ENCODE measurements at regions not wholly inside any gene's neighbourhood (a gene's known extent, or its start where the extent isn't known, plus 50 kb on each side); places are given as distances from the start of the nearest gene placed in this dataset.
A peak's percentile ranks its signal among the peaks of the same experiment; 100 is the strongest.

DNA sequence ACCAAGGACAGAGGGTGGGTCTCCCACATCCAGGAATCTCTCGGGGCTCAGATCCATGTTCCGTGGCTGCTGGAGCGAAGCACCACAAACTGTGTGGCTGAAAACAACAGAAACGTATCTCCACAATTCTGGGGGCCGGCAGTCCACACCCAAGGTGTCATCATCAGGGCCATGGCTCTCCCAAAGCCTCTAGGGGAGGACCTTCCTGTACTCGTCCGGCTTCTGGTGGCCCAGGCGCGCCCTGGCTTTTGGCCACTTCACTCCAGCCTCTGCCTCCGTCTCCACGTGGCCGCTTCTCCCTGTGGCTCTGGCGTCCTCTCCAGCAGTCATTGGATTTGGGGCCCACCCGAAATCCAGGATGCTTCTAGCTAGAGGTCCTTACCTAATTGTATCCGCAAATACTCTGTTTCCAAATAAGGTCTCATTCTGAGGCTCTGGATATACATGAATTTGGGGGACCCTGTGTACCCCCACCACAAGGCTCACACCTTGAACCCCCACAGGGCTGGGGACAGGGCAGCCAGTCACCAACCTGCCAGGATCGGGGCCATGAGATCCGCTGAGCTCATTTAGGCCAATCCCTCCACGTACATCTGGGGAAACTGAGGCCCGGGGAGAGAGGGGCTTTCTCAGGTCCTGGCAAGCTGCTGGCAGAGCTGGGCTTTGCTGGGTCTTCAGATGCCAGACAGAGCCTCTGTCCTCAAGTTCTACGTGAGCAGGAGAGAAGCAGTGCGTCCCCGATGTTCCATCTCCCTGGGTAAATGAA is 158.2 kb downstream of the OLFM1 start:
- Histone ChIP-seq H3K9me3 (no peaks in the 10 kb centered on the region), H3K4me1 (peaks cover 10 to 27% (median 22%) of the 10 kb centered on the region in 4 donors), H3K27ac (peak overlapping the region in 2 of 5 donors; percentile 64 to 69), H3K27me3 (peaks cover 0 to 72% (median 14%) of the 10 kb centered on the region in 3 donors), H3K36me3 (no peaks in the 10 kb centered on the region), H3K4me3 (no peak overlapping the region)
- intact Hi-C loops (cut with DNase I; ENCODE audit: low total_unique reads), result no loop called here
- no peak for DNase-seq
- no peak for TF ChIP-seq EP300 (IDR thresholded peaks at IDR 0.05)
- TF ChIP-seq POLR2AphosphoS5 (IDR thresholded peaks at IDR 0.05), result no peak
- TF ChIP-seq, protein P1, sequence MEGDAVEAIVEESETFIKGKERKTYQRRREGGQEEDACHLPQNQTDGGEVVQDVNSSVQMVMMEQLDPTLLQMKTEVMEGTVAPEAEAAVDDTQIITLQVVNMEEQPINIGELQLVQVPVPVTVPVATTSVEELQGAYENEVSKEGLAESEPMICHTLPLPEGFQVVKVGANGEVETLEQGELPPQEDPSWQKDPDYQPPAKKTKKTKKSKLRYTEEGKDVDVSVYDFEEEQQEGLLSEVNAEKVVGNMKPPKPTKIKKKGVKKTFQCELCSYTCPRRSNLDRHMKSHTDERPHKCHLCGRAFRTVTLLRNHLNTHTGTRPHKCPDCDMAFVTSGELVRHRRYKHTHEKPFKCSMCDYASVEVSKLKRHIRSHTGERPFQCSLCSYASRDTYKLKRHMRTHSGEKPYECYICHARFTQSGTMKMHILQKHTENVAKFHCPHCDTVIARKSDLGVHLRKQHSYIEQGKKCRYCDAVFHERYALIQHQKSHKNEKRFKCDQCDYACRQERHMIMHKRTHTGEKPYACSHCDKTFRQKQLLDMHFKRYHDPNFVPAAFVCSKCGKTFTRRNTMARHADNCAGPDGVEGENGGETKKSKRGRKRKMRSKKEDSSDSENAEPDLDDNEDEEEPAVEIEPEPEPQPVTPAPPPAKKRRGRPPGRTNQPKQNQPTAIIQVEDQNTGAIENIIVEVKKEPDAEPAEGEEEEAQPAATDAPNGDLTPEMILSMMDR (IDR thresholded peaks at IDR 0.05), result no peak
- no peak for TF ChIP-seq POLR2A (IDR thresholded peaks at IDR 0.05)
- 89 to 93% (median 92%) methylated on average over 22 of the region's 22 CpGs for WGBS, 5 donors

DNA sequence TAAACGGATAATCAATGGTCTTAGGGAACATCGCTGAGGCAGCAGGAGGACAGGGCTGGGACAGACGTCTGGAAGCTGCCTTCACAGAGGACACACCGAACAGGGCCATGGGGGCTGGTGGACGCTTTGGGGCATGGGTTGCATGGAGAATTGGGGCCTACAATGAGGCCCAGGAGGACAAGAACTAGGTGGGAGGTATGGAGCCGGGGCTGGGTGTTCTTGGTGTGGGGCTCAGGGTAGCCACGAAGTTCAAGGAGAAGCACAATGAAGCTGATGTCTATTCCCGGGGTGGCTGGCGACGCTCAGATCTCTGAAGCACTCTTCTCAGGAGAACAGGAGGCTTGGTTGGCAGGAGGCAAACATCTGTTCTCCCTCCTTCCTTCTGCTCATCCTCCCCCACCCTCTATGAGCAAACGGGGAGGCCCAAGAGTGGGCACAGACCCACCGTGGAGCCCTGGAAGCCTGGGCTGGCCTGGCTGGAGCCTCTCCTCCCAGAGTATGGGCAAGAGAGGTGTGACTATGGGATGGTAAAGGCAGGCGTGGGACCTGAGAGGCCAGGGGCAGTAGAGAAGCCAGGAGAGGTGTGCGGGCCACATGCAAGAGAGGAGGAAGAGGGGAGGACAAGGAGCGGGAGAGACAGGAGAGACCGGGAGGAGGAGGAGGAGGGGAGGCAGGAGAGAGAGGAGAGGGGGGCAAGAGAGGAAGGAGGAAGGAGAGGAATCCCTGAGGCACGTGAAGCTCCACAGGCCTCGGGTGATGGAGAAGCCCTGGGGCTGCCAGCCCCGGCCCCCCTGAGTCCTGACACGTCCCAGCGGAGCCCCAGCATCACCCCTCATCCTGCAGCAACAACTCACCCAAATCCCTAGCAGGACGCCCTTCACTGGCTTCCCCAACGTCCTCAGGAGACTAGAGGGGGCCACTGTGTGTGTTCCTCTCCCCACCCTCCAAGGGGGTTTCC is 159.1 kb downstream of the OLFM1 start:
- H3K4me1 ChIP-seq, result peaks cover 10 to 27% (median 22%) of the 10 kb centered on the region in 4 donors
- H3K4me3 ChIP-seq, result no peak overlapping the region
- no peaks in the 10 kb centered on the region for H3K36me3 ChIP-seq
- no peaks in the 10 kb centered on the region for H3K9me3 ChIP-seq
- TF ChIP-seq, protein P1 (IDR thresholded peaks at IDR 0.05), result no peak
- TF ChIP-seq POLR2A (IDR thresholded peaks at IDR 0.05), result no peak
- TF ChIP-seq POLR2AphosphoS5 (IDR thresholded peaks at IDR 0.05), result no peak
- TF ChIP-seq EP300 (IDR thresholded peaks at IDR 0.05), result no peak
- 64 to 71% (median 68%) methylated on average over 21 to 23 of the region's 23 CpGs for WGBS, 5 donors
- no peak for DNase-seq
- no peak overlapping the region for H3K27ac ChIP-seq
- intact Hi-C loops (cut with DNase I; ENCODE audit: low total_unique reads), result no loop called here
- peaks cover 0 to 74% (median 14%) of the 10 kb centered on the region in 3 donors for H3K27me3 ChIP-seq

DNA sequence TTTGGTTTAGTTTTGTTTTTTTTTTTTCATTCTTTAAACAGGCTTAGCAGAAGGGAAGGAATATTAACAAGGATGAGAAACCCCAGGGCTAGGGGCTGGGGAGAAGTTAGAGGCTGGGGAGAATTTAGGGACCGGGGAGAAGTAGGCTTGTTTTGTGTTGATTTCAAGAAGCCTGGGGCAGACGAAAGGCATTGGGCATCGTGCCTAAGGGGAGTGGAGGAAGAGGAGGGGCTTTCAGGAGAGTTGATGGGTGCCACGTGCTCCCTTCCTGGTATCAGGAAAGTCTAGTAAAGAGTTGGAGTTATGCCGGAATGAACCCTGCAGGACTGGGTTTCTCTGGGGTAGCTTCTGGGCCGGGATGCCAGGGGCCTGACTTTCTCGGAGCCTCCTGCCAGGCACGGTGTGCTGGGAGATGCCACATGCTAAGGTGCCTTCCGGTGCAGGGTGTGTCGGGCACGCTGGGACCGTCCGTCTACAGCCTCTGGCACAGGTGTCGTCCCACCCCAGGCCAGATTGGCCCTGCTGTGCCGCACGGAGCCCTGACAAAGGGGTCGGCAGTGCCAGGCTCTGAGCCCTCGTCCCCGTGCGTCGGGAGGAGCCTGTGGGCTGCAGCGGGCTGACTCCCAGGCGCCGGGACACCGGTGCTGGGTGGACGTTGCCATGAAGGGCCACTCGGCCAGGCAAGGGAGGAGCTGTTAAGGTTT is 159.9 kb downstream of the OLFM1 start:
- 68 to 74% (median 72%) methylated on average over 23 to 27 of the region's 27 CpGs for WGBS, 5 donors
- H3K27me3 ChIP-seq, result peaks cover 0 to 82% (median 14%) of the 10 kb centered on the region in 3 donors
- no peak overlapping the region for H3K4me3 ChIP-seq
- H3K4me1 ChIP-seq, result peaks cover 10 to 27% (median 22%) of the 10 kb centered on the region in 4 donors
- TF ChIP-seq POLR2A (IDR thresholded peaks at IDR 0.05), result no peak
- TF ChIP-seq, protein P1 (IDR thresholded peaks at IDR 0.05), result no peak
- TF ChIP-seq EP300 (IDR thresholded peaks at IDR 0.05), result no peak
- TF ChIP-seq POLR2AphosphoS5 (IDR thresholded peaks at IDR 0.05), result no peak
- H3K36me3 ChIP-seq, result no peaks in the 10 kb centered on the region
- peak; percentile 33 to 67 for DNase-seq
- intact Hi-C loops (cut with DNase I; ENCODE audit: low total_unique reads), result no loop called here
- H3K27ac ChIP-seq, result no peak overlapping the region
- H3K9me3 ChIP-seq, result no peaks in the 10 kb centered on the region

DNA sequence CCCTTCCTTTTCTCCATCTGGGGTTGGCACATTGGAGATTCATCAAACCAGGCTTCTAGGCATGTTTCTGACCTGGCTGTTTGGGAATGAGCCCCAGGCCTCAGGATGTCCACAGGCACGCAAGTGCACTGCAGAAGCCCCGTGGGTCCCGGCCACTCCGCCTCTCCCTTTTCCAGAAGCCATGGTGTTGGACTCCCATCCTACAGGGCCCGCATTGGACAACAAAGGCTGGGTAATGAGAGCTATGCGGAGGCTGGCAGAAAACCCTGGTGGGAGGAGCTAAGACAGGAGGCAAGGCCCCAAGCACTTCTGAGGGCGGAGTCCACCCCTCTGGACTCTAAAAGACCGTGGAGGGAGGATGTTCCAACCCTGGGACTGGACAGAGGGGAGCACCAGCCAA is 160.6 kb downstream of the OLFM1 start:
- no peaks in the 10 kb centered on the region for H3K9me3 ChIP-seq
- peaks cover 10 to 27% (median 22%) of the 10 kb centered on the region in 4 donors for H3K4me1 ChIP-seq
- no peak overlapping the region for H3K27ac ChIP-seq
- TF ChIP-seq POLR2A (IDR thresholded peaks at IDR 0.05) (no peak), POLR2AphosphoS5 (IDR thresholded peaks at IDR 0.05) (no peak), EP300 (IDR thresholded peaks at IDR 0.05) (no peak)
- TF ChIP-seq, protein P1 (IDR thresholded peaks at IDR 0.05), result no peak
- H3K4me3 ChIP-seq, result no peak overlapping the region
- intact Hi-C loops (cut with DNase I; ENCODE audit: low total_unique reads), result no loop called here
- 55 to 70% (median 62%) methylated on average over 8 of the region's 8 CpGs for WGBS, 5 donors
- no peaks in the 10 kb centered on the region for H3K36me3 ChIP-seq
- DNase-seq, result no peak
- peaks cover 0 to 81% (median 14%) of the 10 kb centered on the region in 3 donors for H3K27me3 ChIP-seq

Data from stomach (tissue), 8 donors.